B cell (primary cell): ENCODE measurements at regions not wholly inside any gene's neighbourhood (a gene's known extent, or its start where the extent isn't known, plus 50 kb on each side); places are given as distances from the start of the nearest gene placed in this dataset.

Source experiments
- ATAC-seq: fragments of 200-7000 bp; cut with Tn5 transposase; one replicate; pipeline ENCODE4 v1.10.0; 2021; ENCODE audit warnings: low read depth, mild to moderate bottlenecking, moderate number of reproducible peaks, moderate library complexity
- CTCF ChIA-PET: fragments of 350-600 bp; sonication (Branson Sonifier 250); formaldehyde crosslinking; loops from one replicate; lab custom pipeline; 2021; ENCODE audit warnings: antibody characterized with exemption, inconsistent platforms; lab: Charles Lee
- POLR2A ChIA-PET: fragments of 350-600 bp; sonication (Branson Sonifier 250); formaldehyde crosslinking; loops from one replicate; lab custom pipeline; 2021; ENCODE audit warnings: antibody characterized with exemption; lab: Charles Lee
- DNase-seq: peaks from one replicate; pipeline ENCODE4 v3.0.0; 2013
- H2AFZ ChIP-seq: 2 replicates; pipeline ENCODE4 v1.6.1; 2012; ENCODE audit warnings: mild to moderate bottlenecking, low read depth, low read length; ENCODE audit not compliant: insufficient read depth, poor library complexity, severe bottlenecking
- H3K27ac ChIP-seq, 2 donors: 1 replicate in 1 of 2; 2 replicates in 1 of 2; pipeline ENCODE4 v1.5.1; 2012 to 2013; ENCODE audit warnings: low read length in 2 of 2, mild to moderate bottlenecking in 2 of 2, moderate library complexity in 1 of 2
- H3K27me3 ChIP-seq, 4 experiments: fragments of 200-600 bp in 1 of 4; sonication (generic) in 1 of 4; replicated peaks in 1 of 4; 1 replicate in 2 of 4; 2 replicates in 2 of 4; pipeline versions ENCODE4 v1.6.1 to v1.7.0; 2013 to 2016; ENCODE audit warnings: low read length in 3 of 4, mild to moderate bottlenecking in 2 of 4, mixed read lengths in 1 of 4, moderate library complexity in 1 of 4; ENCODE audit not compliant: insufficient read depth in 4 of 4, control insufficient read depth in 3 of 4; ENCODE audit errors: control extremely low read depth in 1 of 4
- H3K36me3 ChIP-seq, 2 experiments: replicated peaks in 1 of 2; 1 replicate in 1 of 2; 2 replicates in 1 of 2; pipeline versions ENCODE4 v1.6.1 to v1.7.1; 2013; ENCODE audit warnings: low read length in 1 of 2; ENCODE audit not compliant: insufficient read depth in 2 of 2, control insufficient read depth in 1 of 2; ENCODE audit errors: control extremely low read depth in 1 of 2, extremely low read depth in 1 of 2
- H3K4me1 ChIP-seq, 2 donors: fragments of 200-600 bp in 1 of 2; sonication (generic) in 1 of 2; 1 replicate in 1 of 2; 2 replicates in 1 of 2; pipeline versions ENCODE4 v1.5.1 to v1.6.1; 2013 to 2017; ENCODE audit warnings: low read length in 2 of 2; ENCODE audit not compliant: control insufficient read depth in 2 of 2, insufficient read depth in 2 of 2
- H3K4me2 ChIP-seq: replicated peaks from 2 replicates; pipeline ENCODE3; 2012; ENCODE audit warnings: mild to moderate bottlenecking, low read depth, low read length; ENCODE audit not compliant: poor library complexity, severe bottlenecking
- H3K4me3 ChIP-seq, 5 experiments: fragments of 200-600 bp in 1 of 5; sonication (generic) in 1 of 5; 1 replicate in 3 of 5; 2 replicates in 2 of 5; pipeline versions ENCODE4 v1.5.1 to v1.7.0; 2011 to 2016; ENCODE audit warnings: low read length in 4 of 5, mild to moderate bottlenecking in 4 of 5, low read depth in 2 of 5, control low read depth in 1 of 5, moderate library complexity in 1 of 5; ENCODE audit not compliant: insufficient read depth in 1 of 5; ENCODE audit errors: control extremely low read depth in 1 of 5, extremely low read depth in 1 of 5
- H3K79me2 ChIP-seq: fragments of 200-600 bp; sonication (generic); one replicate; pipeline ENCODE4 v1.6.0; 2016; ENCODE audit warnings: low read length; ENCODE audit not compliant: control insufficient read depth, insufficient read depth
- H3K9ac ChIP-seq: fragments of 200-600 bp; sonication (generic); 2 replicates; pipeline ENCODE4 v1.6.1; 2017; ENCODE audit warnings: mild to moderate bottlenecking, low read length, moderate library complexity
- H3K9me3 ChIP-seq, 3 donors: one replicate each; pipeline versions ENCODE4 v1.6.1 to v1.7.1; 2013; ENCODE audit warnings: low read length in 2 of 3; ENCODE audit not compliant: control insufficient read depth in 2 of 3, insufficient read depth in 1 of 3; ENCODE audit errors: control extremely low read depth in 1 of 3
- H4K20me1 ChIP-seq: 2 replicates; pipeline ENCODE4 v1.6.0; 2012; ENCODE audit warnings: mild to moderate bottlenecking, low read length; ENCODE audit not compliant: insufficient read depth, control insufficient read depth, poor library complexity, severe bottlenecking
- H3K27ac Mint-ChIP-seq: one replicate; pipeline ENCODE4 v1.8.0; 2021; ENCODE audit warnings: mixed read lengths
- H3K27me3 Mint-ChIP-seq: one replicate; pipeline ENCODE4 v1.8.0; 2021; ENCODE audit warnings: mixed read lengths
- H3K4me1 Mint-ChIP-seq: one replicate; pipeline ENCODE4 v1.8.0; 2021; ENCODE audit warnings: mixed read lengths
- H3K4me3 Mint-ChIP-seq: one replicate; pipeline ENCODE4 v1.8.0; 2021; ENCODE audit warnings: mixed read lengths
- H3K9me3 Mint-ChIP-seq: one replicate; pipeline ENCODE4 v1.8.0; 2022; ENCODE audit warnings: mixed read lengths; ENCODE audit not compliant: insufficient read depth
- CTCF ChIP-seq: fragments of 200-600 bp; IDR thresholded peaks from one replicate; pipeline ENCODE4 v1.8.0; 2022; ENCODE audit warnings: antibody characterized with exemption, mild to moderate bottlenecking
- EZH2 ChIP-seq: IDR thresholded peaks from 2 replicates; pipeline ENCODE4 v1.6.1; 2012; ENCODE audit warnings: borderline replicate concordance, low read depth, mild to moderate bottlenecking, moderate library complexity, low read length; ENCODE audit not compliant: insufficient read depth, poor library complexity, severe bottlenecking
- WGBS: methylation state at CpG from one replicate; pipeline ENCODE4 v1.1.5; 2013; ENCODE audit warnings: missing lambda C conversion rate; ENCODE audit not compliant: insufficient coverage; 5-methylcytosine and 5-hydroxymethylcytosine counted together
- intact Hi-C: fragments of 100-400 bp; cut with micrococcal nuclease; formaldehyde crosslinking; loops from one replicate; pipeline ENCODE4 v1.10.0; 2022

- peaks cover 50% of the 10 kb centered on the region for H3K4me1 Mint-ChIP-seq
- TF ChIP-seq EZH2 (no peak), CTCF (no peak)
- no peak for ATAC-seq
- no peak for DNase-seq
- no peaks in the 10 kb centered on the region for H3K9me3 ChIP-seq
- no peak overlapping the region for H3K27ac ChIP-seq
- no peak overlapping the region for H3K27ac Mint-ChIP-seq
- no peak overlapping the region for H3K4me2 ChIP-seq
- H3K9me3 Mint-ChIP-seq = no peaks in the 10 kb centered on the region
- H3K4me1 ChIP-seq = peaks cover 12 to 14% of the 10 kb centered on the region in 2 donors
- ChIA-PET POLR2A (no interaction called here), CTCF (no interaction called here)
- H3K4me3 Mint-ChIP-seq = no peak overlapping the region
- no peaks in the 10 kb centered on the region for H3K27me3 Mint-ChIP-seq
- H3K79me2 ChIP-seq = peaks cover 90% of the 10 kb centered on the region
- WGBS = 80% methylated on average over 2 of the region's 4 CpGs
- H3K36me3 ChIP-seq = peaks cover 0 to 3% of the 10 kb centered on the region in 2 experiments
- H4K20me1 ChIP-seq = peaks cover 37% of the 10 kb centered on the region
- no peak overlapping the region for H3K4me3 ChIP-seq
- no peak overlapping the region for H3K9ac ChIP-seq
- no peaks in the 10 kb centered on the region for H3K27me3 ChIP-seq
- no peak overlapping the region for H2AFZ ChIP-seq
- intact Hi-C loops = no loop called here
Observed at GRCh38 chr12:94801745-94802144, 151.4 kb upstream of the TMCC3 start.

- no peak for DNase-seq
- no peaks in the 10 kb centered on the region for H3K27me3 Mint-ChIP-seq
- CTCF ChIA-PET = interaction anchor here (1.2 to 1.9 kb wide), 2 partner anchors 19 to 195 kb away, joined by 3 to 5 read pairs; no protein-coding TSS in a partner anchor
Observed at GRCh38 chr12:94799136-94799535, 148.8 kb upstream of the TMCC3 start.

More at GRCh38 chr12:94799136-94799535, 148.8 kb upstream of the TMCC3 start:
- ATAC-seq = no peak
- Histone ChIP-seq H3K4me1 (no peaks in the 10 kb centered on the region), H3K27me3 (no peaks in the 10 kb centered on the region), H3K27ac (no peak overlapping the region), H3K9ac (no peak overlapping the region), H3K79me2 (peaks cover 85% of the 10 kb centered on the region), H3K36me3 (peaks cover 0 to 7% of the 10 kb centered on the region in 2 experiments), H3K9me3 (no peaks in the 10 kb centered on the region), H3K4me3 (no peak overlapping the region), H3K4me2 (no peak overlapping the region), H2AFZ (no peak overlapping the region), H4K20me1 (peaks cover 45% of the 10 kb centered on the region)
- Mint-ChIP-seq H3K4me3 (no peak overlapping the region), H3K27ac (no peak overlapping the region), H3K4me1 (peaks cover 41% of the 10 kb centered on the region), H3K9me3 (no peaks in the 10 kb centered on the region)
- WGBS = no CpG with 5 or more reads among the region's 2 CpGs
- intact Hi-C loops = no loop called here
- POLR2A ChIA-PET = no interaction called here
- TF ChIP-seq EZH2 (no peak), CTCF (no peak)
